ENCODE measurements at regions not wholly inside any gene's neighbourhood (a gene's known extent, or its start where the extent isn't known, plus 50 kb on each side); places are given as distances from the start of the nearest gene placed in this dataset.
"Not testable (repeated sequence)": the region's sequence is repeated elsewhere in the genome, so short reads cannot be mapped to it uniquely, and the experiment has no call there.

DNA sequence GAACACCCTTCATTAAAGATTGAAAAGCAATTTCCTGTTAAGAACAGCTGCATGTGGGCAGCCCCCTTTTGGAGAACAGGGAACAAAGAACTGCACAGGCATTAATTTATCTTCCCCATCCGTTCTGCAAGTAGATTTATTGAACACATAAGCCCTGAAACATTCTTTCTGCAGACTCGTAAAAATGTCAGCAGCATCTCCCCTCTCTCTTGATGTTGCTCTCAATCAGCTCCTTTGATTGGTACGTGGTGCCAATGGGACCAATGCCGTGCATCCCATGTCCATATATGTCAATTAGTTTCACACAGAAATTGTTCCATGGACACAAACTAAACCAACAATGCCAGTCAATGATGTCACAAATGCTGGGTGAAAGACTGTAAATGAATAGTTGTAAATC is 228.5 kb upstream of the RASGEF1B start:
- no peak for DNase-seq

- no peak for DNase-seq
Observed at GRCh38 chr4:81698538-81699296, 227.0 kb upstream of the RASGEF1B start.

GRCh38 chr4:81694176-81694913 is 222.6 kb upstream of the RASGEF1B start:
- peak; percentile 84 for DNase-seq

DNA sequence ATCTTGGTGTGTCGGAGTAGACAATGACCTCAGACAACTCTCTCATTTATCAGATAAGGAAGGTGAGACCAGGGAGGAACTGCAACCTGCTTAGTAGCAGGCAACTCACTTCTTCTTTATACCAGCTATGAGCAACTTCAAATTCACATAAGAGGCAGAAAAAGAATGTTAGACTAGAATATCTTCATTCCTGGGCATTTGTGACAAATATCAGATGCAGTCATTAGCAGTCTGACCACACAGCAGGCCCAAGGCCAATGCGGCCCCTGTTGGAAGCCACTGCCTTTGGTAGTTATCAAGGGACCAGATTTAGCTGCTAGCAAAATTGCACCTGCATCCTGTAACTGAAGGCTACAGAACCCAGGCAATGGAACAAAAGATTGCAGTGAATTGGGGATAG is 219.2 kb upstream of the RASGEF1B start:
- DNase-seq = no peak

DNA sequence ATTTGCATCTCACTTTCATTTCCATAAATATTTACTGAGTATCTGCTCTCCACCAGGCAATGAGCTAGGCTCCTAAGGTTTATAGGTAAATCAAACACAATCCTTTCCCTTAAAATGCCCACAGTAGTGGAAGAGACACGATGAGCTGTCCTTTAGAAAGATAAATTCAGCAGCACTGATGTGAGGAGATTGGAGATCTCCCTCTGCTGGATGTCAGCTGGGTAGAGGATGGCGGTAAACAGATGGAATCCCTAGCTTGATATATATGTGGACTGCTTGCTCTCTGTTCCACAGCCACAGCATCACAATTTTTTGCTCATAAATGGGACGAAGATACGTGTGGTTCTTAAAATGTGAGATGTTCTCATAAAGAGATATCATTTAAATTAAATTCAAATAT is 216.4 kb upstream of the RASGEF1B start:
- peak; percentile 19 for DNase-seq

GRCh38 chr4:81687471-81687870 is 215.8 kb upstream of the RASGEF1B start:
- peak; percentile 73 for DNase-seq

GRCh38 chr4:81685104-81685503 is 213.4 kb upstream of the RASGEF1B start:
- no peak for DNase-seq

GRCh38 chr4:81684352-81684751 is 212.6 kb upstream of the RASGEF1B start:
- no peak for DNase-seq

- no peak for DNase-seq
Observed at GRCh38 chr4:81682492-81682891, 210.8 kb upstream of the RASGEF1B start.

DNA sequence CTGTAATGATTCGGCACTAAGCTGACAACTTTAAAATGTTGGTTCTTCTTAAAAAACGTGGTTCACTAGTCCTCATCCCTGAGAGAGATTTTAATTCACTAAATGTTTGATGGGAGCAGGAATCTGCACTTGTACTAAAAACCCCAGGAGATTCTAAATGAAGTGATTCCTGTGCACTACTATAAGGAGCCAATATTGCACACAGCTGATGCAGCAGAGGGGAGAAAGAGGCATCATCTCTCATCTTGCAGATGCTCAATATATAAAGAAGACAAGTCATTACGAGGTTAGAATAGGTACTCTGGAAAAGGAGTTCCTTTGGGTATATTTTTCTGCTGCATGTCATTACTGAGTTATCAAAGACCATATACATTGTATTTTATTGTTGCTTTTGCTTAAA is 207.6 kb upstream of the RASGEF1B start:
- no peak for DNase-seq

- DNase-seq = no peak
Observed at GRCh38 chr4:81678801-81679200, 207.1 kb upstream of the RASGEF1B start.

- DNase-seq = no peak
Observed at GRCh38 chr4:81676537-81676936, 204.8 kb upstream of the RASGEF1B start.

DNA sequence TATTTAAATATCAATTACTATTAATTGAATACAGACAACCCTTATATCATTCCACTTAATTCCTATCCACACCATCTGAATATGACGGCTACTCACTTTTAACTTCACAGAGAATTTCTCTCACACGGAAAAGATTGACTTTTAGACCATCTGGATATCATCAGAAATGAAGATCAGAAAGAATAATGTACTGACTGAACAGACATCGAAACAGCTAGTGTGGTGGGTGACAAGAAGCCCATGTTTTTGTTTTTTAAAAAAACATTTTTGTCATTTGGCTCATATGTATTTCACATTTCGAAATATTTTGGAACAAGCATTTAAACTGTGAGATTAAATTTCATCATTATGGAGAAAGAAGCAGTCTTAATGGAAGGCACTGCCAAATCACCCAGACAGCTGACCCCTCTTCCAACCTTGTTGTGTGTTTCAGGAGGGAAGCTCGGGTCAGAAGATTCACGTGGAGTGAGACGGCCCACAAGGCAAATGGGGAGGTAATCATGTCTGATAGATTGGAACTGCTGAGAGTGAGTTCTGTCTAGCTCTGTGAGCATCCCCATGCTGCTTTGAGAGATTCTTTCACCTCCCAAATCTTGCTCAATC is 204.2 kb upstream of the RASGEF1B start:
- no peak for DNase-seq

DNA sequence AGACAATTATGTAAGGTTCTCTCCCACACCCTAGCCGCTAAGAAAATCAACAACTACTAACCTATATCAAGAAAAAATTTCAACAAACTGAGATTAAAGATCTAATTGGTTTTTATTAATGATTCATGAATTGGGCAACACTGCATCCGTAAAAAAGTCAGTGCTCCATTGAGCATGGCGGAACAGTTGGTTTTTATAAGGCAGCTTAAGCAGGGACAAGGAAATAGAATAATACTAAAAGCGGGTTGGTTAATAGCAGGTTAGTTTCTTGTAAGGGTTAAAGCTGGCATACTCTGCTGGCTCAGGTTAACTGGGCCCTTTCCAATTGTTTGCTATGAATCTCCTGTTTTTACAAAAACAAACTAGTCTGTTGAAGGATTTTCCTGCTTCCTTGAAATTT is 202.3 kb upstream of the RASGEF1B start:
- DNase-seq = no peak

DNA sequence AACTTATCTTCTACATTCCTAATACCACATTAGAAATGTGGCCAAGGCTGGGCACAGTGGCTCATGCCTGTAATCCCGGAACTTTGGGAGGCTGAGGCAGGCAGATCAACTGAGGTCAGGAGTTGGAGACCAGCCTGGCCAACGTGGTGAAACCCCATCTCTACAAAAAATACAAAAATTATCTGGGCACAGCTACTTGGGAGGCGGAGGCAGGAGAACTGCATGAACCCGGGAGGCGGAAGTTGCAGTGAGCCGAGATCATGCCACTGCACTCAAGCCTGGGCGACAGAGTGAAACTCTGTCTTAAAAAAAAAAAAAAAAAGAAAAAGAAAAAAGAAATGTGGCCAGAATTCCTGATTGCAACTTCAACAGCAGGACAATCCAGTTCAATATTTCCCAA is 196.6 kb upstream of the RASGEF1B start:
- not testable (repeated sequence) for DNase-seq

- DNase-seq = no peak
Observed at GRCh38 chr4:81667539-81667938, 195.8 kb upstream of the RASGEF1B start.

GRCh38 chr4:81666491-81666890 is 194.8 kb upstream of the RASGEF1B start:
- peak; percentile 56 for DNase-seq

- no peak for DNase-seq
Observed at GRCh38 chr4:81665649-81666048, 193.9 kb upstream of the RASGEF1B start.

DNA sequence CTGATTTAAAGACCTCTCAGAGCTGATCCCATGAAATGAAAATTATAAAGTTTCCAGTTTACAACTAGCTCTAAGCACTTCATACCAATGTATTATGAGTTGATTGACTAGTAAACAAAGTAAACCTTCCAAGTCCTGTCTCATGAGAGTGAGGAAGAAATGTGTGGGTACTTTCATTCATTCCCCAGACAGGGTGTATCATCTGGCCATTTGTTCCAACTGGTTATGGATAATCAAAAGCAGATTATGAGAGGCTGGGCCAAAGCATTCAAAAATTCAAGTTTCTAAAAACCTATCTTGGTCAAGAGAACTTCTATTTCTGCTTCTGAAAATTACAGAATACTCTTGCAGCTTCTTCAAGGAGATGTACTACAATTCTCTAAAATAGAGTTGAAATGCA is 193.3 kb upstream of the RASGEF1B start:
- no peak for DNase-seq

DNA sequence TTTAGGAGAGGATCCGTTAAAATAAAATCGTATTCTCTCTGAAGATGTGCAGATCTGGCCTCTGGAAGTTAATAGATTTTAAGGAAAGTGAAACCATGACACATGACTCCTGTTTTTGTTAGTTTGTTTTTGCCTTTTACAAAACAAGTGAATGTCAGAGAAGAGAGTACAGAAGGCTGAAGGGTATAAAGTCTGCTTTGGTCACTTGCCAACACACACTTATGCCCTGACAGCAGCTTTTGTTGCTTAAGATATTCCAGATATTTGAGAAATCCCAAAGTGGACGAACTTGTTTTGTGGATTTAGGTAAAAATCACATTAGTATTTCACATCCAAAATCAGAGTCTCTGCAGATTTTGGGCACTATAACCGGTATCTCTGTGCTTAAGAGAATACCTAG is 192.4 kb upstream of the RASGEF1B start:
- DNase-seq = no peak

DNA sequence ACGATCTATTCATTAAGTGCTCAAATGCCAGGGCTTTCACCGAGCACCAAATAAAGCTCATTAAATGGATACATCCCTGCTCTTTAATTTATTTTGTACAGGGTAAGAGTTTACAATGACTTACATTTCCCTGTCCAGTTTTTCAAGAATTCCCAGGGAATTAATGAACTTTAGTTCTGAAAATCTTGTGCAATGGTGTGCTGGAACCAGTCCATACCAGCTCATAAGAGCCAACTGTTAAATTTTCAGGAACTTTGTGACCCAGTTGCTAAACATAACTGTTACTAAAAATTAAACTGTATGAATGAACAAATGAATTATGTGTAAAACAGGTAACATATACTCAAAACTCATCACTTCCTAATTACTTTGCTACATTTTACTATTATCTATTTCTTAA is 191.7 kb upstream of the RASGEF1B start:
- no peak for DNase-seq

DNA sequence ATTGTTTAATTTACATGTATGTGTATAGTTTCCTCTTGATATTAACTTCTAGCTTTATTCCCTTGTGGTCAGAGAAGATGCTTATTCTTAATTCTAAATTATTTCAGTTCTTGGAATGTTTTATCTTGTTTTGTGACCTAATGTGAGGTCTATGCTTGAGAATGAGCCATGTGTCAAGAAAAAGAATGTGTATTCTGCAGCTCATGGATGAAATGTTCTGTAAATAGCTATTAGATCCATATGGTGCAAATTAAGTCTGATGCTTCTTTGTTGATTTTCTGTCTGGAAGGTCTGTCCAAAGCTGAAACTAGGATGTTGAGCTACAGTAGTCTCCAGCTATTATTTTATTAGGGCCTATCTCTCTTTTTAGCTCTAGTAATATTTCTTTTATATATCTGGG is 187.3 kb upstream of the RASGEF1B start:
- no peak for DNase-seq

DNA sequence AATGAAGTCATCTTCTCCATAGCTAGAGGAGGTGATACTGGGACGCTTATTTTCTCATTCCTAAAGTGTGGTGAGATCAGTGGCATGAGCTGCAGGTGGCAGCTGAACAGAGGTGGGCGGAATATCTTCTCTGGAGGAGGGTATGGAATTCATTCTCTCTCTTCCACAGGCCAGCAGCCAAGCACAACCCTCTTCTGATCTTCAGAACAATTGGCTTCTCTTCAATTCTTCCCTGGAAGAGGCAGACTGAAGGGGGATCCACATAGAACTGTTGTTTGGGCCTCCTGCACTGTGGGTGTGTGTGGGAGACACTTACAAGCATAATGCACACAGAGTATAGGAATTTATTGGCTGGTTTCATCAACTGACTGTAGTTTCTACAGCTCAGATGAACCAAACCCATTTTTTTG is 180.4 kb upstream of the RASGEF1B start:
- no peak for DNase-seq

- peak; percentile 24 for DNase-seq
Observed at GRCh38 chr4:81651243-81651899, 179.7 kb upstream of the RASGEF1B start.

Data from inflammatory macrophage treated with lipopolysaccharide for 4 hours (primary cell).